ENCODE measurements at regions not wholly inside any gene's neighbourhood (a gene's known extent, or its start where the extent isn't known, plus 50 kb on each side); places are given as distances from the start of the nearest gene placed in this dataset.

- no peak overlapping the region for H3K27ac ChIP-seq
- no peak for DNase-seq (ENCODE audit: low read depth, low spot score)
Measured at GRCh38 chr10:94268652-94269051, 94.1 kb downstream of the NOC3L start.

- no peak for DNase-seq (ENCODE audit: low read depth, low spot score)
- H3K27ac ChIP-seq, result no peak overlapping the region
Measured at GRCh38 chr10:94274142-94274787, 88.5 kb downstream of the NOC3L start.

GRCh38 chr10:94276140-94276539, 86.6 kb downstream of the NOC3L start:
- H3K27ac ChIP-seq, result no peak overlapping the region
- DNase-seq (ENCODE audit: low read depth, low spot score), result no peak

DNA sequence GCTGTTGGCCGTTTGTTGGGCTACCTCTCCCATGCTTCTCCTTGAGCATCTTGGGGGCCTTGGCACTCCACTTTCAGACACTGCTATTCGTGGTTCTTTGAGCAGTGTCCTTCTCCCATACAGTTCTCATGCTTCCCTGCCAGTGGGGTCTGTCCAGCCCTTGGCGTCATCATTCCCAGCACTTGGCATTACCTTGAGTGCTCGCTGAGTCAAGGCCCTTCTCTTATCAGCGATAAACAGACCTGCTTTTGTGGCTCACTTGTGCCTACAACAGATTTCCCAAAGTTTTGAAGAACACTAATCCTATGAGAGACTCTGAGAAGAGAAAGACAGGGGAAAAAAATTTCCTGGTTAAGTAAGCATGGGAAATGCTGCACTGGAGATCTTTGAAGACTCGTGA, 85.3 kb downstream of the NOC3L start:
- H3K27ac ChIP-seq, result no peak overlapping the region
- no peak for DNase-seq (ENCODE audit: low read depth, low spot score)

- DNase-seq (ENCODE audit: low read depth, low spot score), result no peak
- no peak overlapping the region for H3K27ac ChIP-seq
Measured at GRCh38 chr10:94279835-94280709, 82.7 kb downstream of the NOC3L start.

GRCh38 chr10:94281654-94282053, 81.1 kb downstream of the NOC3L start:
- no peak for DNase-seq (ENCODE audit: low read depth, low spot score)
- no peak overlapping the region for H3K27ac ChIP-seq

DNA sequence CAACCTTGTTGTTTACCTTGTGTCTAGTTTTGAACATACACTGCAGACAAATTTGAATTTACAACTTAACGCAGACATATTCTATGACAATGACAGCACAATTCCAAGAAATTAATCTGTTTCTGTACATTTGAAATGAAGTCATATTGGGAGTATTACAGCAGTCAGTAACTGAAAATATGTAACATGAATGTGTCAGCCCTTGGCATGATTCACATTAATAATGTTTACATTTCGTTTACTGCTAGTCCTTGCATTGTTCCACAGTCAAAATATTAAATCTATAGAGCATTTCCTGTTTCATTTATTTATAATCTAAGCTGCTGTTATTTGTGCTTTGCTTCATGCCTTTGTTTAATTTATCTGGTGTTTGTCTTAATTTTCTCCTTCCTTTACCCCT, 80.4 kb downstream of the NOC3L start:
- H3K27ac ChIP-seq, result no peak overlapping the region
- no peak for DNase-seq (ENCODE audit: low read depth, low spot score)
